Hippocampal formation (tissue), 2 donors: ENCODE measurements at regions not wholly inside any gene's neighbourhood (a gene's known extent, or its start where the extent isn't known, plus 50 kb on each side); places are given as distances from the start of the nearest gene placed in this dataset.
A peak's percentile ranks its signal among the peaks of the same experiment; 100 is the strongest.

Source experiments
- DNase-seq, 2 donors: peaks; one replicate each; lab custom pipeline; 2025; lab: John Stamatoyannopoulos, UW

- no peak for DNase-seq
These were observed 1476.2 kb downstream of the MRPL39 start for GRCh38 chr21:24131056-24131455.

GRCh38 chr21:24127651-24128050 lies 1479.6 kb downstream of the MRPL39 start:
- no peak for DNase-seq

- DNase-seq: no peak
These were observed 1483.5 kb downstream of the MRPL39 start for GRCh38 chr21:24123785-24124184.

- no peak for DNase-seq
These were observed 1488.4 kb downstream of the MRPL39 start for GRCh38 chr21:24118738-24119459.

GRCh38 chr21:24115141-24115540 lies 1492.1 kb downstream of the MRPL39 start:
- peak in 1 of 2 donors; percentile 85 for DNase-seq

- no peak for DNase-seq
These were observed 1495.3 kb downstream of the MRPL39 start for GRCh38 chr21:24112020-24112419.

GRCh38 chr21:24110846-24111245 lies 1496.4 kb downstream of the MRPL39 start:
- DNase-seq: no peak

- no peak for DNase-seq
These were observed 1510.1 kb downstream of the MRPL39 start for GRCh38 chr21:24097181-24097580.

- DNase-seq: no peak
These were observed 1510.6 kb downstream of the MRPL39 start for GRCh38 chr21:24096651-24097050.

GRCh38 chr21:24093032-24093431 lies 1514.2 kb downstream of the MRPL39 start:
- no peak for DNase-seq

GRCh38 chr21:24076179-24076578 lies 1531.1 kb downstream of the MRPL39 start:
- peak in 1 of 2 donors; percentile 5 for DNase-seq

GRCh38 chr21:24055696-24056095 lies 1551.6 kb downstream of the MRPL39 start:
- no peak for DNase-seq

- DNase-seq: no peak
These were observed 1557.0 kb downstream of the MRPL39 start for GRCh38 chr21:24050231-24050630.

- DNase-seq: no peak
These were observed 1560.3 kb downstream of the MRPL39 start for GRCh38 chr21:24046829-24047443.

- peak; percentile 95 for DNase-seq
These were observed 1561.5 kb downstream of the MRPL39 start for GRCh38 chr21:24045775-24046215.

GRCh38 chr21:24045373-24045772 lies 1561.9 kb downstream of the MRPL39 start:
- DNase-seq: no peak

- no peak for DNase-seq
These were observed 1564.6 kb downstream of the MRPL39 start for GRCh38 chr21:24042687-24043086.

GRCh38 chr21:24032709-24033232 lies 1574.5 kb downstream of the MRPL39 start:
- DNase-seq: no peak

- no peak for DNase-seq
These were observed 1579.9 kb downstream of the MRPL39 start for GRCh38 chr21:24027396-24027795.

GRCh38 chr21:24025101-24025500 lies 1582.2 kb downstream of the MRPL39 start:
- DNase-seq: peak in 1 of 2 donors; percentile 11

- no peak for DNase-seq
These were observed 1583.3 kb downstream of the MRPL39 start for GRCh38 chr21:24023936-24024335.

GRCh38 chr21:24023402-24023801 lies 1583.9 kb downstream of the MRPL39 start:
- peak in 1 of 2 donors; percentile 7 for DNase-seq

- DNase-seq: no peak
These were observed 1592.9 kb downstream of the MRPL39 start for GRCh38 chr21:24014381-24014780.
